K562 (cell line): ENCODE measurements at regions not wholly inside any gene's neighbourhood (a gene's known extent, or its start where the extent isn't known, plus 50 kb on each side); places are given as distances from the start of the nearest gene placed in this dataset.

Source experiments
- ATAC-seq: fragments of 200-7000 bp; cut with Tn5 transposase; 3 replicates; pipeline ENCODE4 v1.9.1; 2020; ENCODE audit warnings: moderate library complexity
- BruUV-seq: library from RNA; stranded (reverse); fragments of 400-500 nt; replicated peaks from 2 replicates; lab custom pipeline; 2021; lab: Mats Ljungman, UMichigan
- CTCF ChIA-PET: fragments of 300-600 bp; formaldehyde crosslinking; extraction: SDS; loops from one replicate; lab custom pipeline; 2021; ENCODE audit warnings: low intra/inter-chr PET ratio; lab: Yijun Ruan, JAX
- POLR2A ChIA-PET: fragments of 300-600, 350-650 bp; sonication (Branson Sonifier 250); formaldehyde crosslinking; extraction: SDS; loops from one replicate; lab custom pipeline; 2021; ENCODE audit warnings: antibody characterized with exemption, inconsistent platforms; lab: Yijun Ruan, JAX
- DNase-seq, 4 experiments: peaks; one replicate each; pipeline versions ENCODE4 v3.0.0 to v3.0.0-alpha.2; 2011 to 2018; ENCODE audit warnings: low spot score in 3 of 4, mixed read lengths in 3 of 4; ENCODE audit errors: extremely low read depth in 1 of 4
- FAIRE-seq: peaks from 2 replicates; lab custom pipeline; 2011; peaks lifted over from hg19 to GRCh38; lab: Jason Lieb, UNC
- H2AFZ ChIP-seq: 2 replicates; pipeline ENCODE4 v1.6.0; 2011; ENCODE audit warnings: low read depth, low read length, control low read depth, inconsistent platforms
- H3K27ac ChIP-seq: fragments of 200-600 bp; 3 replicates; pipeline ENCODE4 v1.8.0; 2011; ENCODE audit warnings: low read depth, mild to moderate bottlenecking, control low read depth, inconsistent platforms, low read length, moderate library complexity, mixed read lengths; ENCODE audit errors: extremely low read depth
- H3K27me3 ChIP-seq, 2 experiments: fragments of 300-600 bp in 1 of 2; 2 replicates in 1 of 2; 3 replicates in 1 of 2; pipeline versions ENCODE4 v1.6.0 to v1.8.0; 2011; ENCODE audit warnings: inconsistent platforms in 2 of 2, low read length in 2 of 2, mild to moderate bottlenecking in 1 of 2, mixed read lengths in 1 of 2, moderate library complexity in 1 of 2; ENCODE audit not compliant: control insufficient read depth in 2 of 2, insufficient read depth in 2 of 2
- H3K36me3 ChIP-seq: fragments of 300-600 bp; 3 replicates; pipeline ENCODE4 v1.8.0; 2011; ENCODE audit warnings: mild to moderate bottlenecking, low read length, inconsistent platforms; ENCODE audit not compliant: control insufficient read depth, insufficient read depth
- H3K4me1 ChIP-seq, 2 experiments: fragments of 200-600 bp in 1 of 2; replicated peaks in 1 of 2; 2 replicates in 1 of 2; 3 replicates in 1 of 2; pipeline versions ENCODE4 v1.5.1 to v1.8.0; 2011; ENCODE audit warnings: inconsistent platforms in 2 of 2, low read length in 2 of 2, mild to moderate bottlenecking in 1 of 2, mixed read lengths in 1 of 2, moderate library complexity in 1 of 2; ENCODE audit not compliant: control insufficient read depth in 2 of 2, insufficient read depth in 2 of 2
- H3K4me2 ChIP-seq: 2 replicates; pipeline ENCODE4 v1.6.1; 2011; ENCODE audit warnings: low read length, control low read depth, inconsistent platforms, mixed read lengths; ENCODE audit not compliant: insufficient read depth
- H3K4me3 ChIP-seq: fragments of 200-600 bp; sonication (generic), shearing (Covaris generic); 2 replicates; pipeline ENCODE4 v1.5.1; 2016; ENCODE audit warnings: control low read depth, inconsistent platforms
- H3K79me2 ChIP-seq: fragments of 200-600 bp; 3 replicates; pipeline ENCODE4 v1.8.0; 2011; ENCODE audit warnings: low read length, inconsistent platforms; ENCODE audit not compliant: control insufficient read depth, insufficient read depth
- H3K9ac ChIP-seq, 2 experiments: 2 replicates each; pipeline versions ENCODE4 v1.6.0 to v1.6.1; 2011; ENCODE audit warnings: low read depth in 2 of 2, low read length in 2 of 2, control low read depth in 1 of 2, inconsistent platforms in 1 of 2, mild to moderate bottlenecking in 1 of 2, mixed read lengths in 1 of 2; ENCODE audit not compliant: insufficient read depth in 1 of 2
- H3K9me1 ChIP-seq: one replicate; pipeline ENCODE4 v1.6.0; 2011; ENCODE audit warnings: inconsistent platforms, mild to moderate bottlenecking, low read length, moderate library complexity; ENCODE audit not compliant: control insufficient read depth, insufficient read depth
- H3K9me3 ChIP-seq: replicated peaks from 2 replicates; pipeline ENCODE4 v1.5.1; 2011; ENCODE audit warnings: low read depth, low read length, inconsistent platforms; ENCODE audit not compliant: control insufficient read depth, insufficient read depth
- H4K20me1 ChIP-seq: replicated peaks from 2 replicates; pipeline ENCODE4 v1.6.1; 2011; ENCODE audit warnings: low read length, inconsistent platforms, mixed read lengths; ENCODE audit not compliant: control insufficient read depth, insufficient read depth
- ETV6 ChIP-seq, 3 experiments: fragments of 150-350 bp in 1 of 3; sonication (generic) in 1 of 3; formaldehyde crosslinking in 1 of 3; IDR thresholded peaks; 2 replicates each; pipeline versions ENCODE4 v1.6.1 to v1.8.0; 2014 to 2022; ENCODE audit warnings: borderline replicate concordance in 2 of 3, low read depth in 2 of 3, antibody characterized with exemption in 1 of 3, low read length in 1 of 3, mild to moderate bottlenecking in 1 of 3, missing genetic modification reagents in 1 of 3
- MAX ChIP-seq: sonication (generic); formaldehyde crosslinking; IDR thresholded peaks from 2 replicates; pipeline ENCODE4 v1.9.0; 2022; ENCODE audit warnings: mild to moderate bottlenecking, missing genetic modification reagents
- MLLT1 ChIP-seq, 2 experiments: fragments of 450-650 bp; IDR thresholded peaks; 2 replicates each; pipeline ENCODE4 v1.6.1; 2016
- RBM15 ChIP-seq: fragments of 200-400 bp; formaldehyde crosslinking; IDR thresholded peaks from 2 replicates; pipeline ENCODE4 v1.6.1; 2018; ENCODE audit warnings: mild to moderate bottlenecking, low read length, moderate library complexity; ENCODE audit not compliant: insufficient read depth
- SMAD4 ChIP-seq: fragments of 250-450 bp; sonication (Bioruptor Pico); conservative IDR thresholded peaks from 2 replicates; pipeline ENCODE4 v1.8.0; 2021; ENCODE audit warnings: inconsistent platforms, mild to moderate bottlenecking, moderate library complexity
- TEAD1 ChIP-seq, 2 experiments: fragments of 450-650 bp in 1 of 2; sonication (generic) in 1 of 2; formaldehyde crosslinking; IDR thresholded peaks; 2 replicates each; pipeline versions ENCODE4 v1.4.0 to v1.8.0; 2020 to 2022; ENCODE audit warnings: mild to moderate bottlenecking in 2 of 2, missing genetic modification reagents in 1 of 2
- ZSCAN32 ChIP-seq: fragments of 450-650 bp; formaldehyde crosslinking; IDR thresholded peaks from 2 replicates; pipeline ENCODE4 v1.4.0; 2020; ENCODE audit warnings: mild to moderate bottlenecking, moderate library complexity
- WGBS: fragments of 100-300 bp; shearing (Covaris generic); methylation state at CpG from one replicate; pipeline ENCODE4 v1.1.6; 2016; ENCODE audit warnings: low coverage, mixed read lengths; ENCODE audit not compliant: insufficient coverage; ENCODE audit errors: missing lambda C conversion rate; 5-methylcytosine and 5-hydroxymethylcytosine counted together
- in situ Hi-C: fragments of 300-500 bp; cut with MboI; formaldehyde crosslinking; loops from 4 replicates; pipeline ENCODE4 v1.15.0; 2018; ENCODE audit warnings: inconsistent platforms, mixed read lengths
- intact Hi-C: fragments of 100-400 bp; cut with micrococcal nuclease; formaldehyde crosslinking; loops from 2 replicates; pipeline ENCODE4 v1.14.2; 2022
- TF ChIP-seq, protein P1 (sequence below): fragments of 250-450 bp; sonication (Bioruptor Pico); IDR thresholded peaks from 2 replicates; pipeline ENCODE4 v1.8.0; 2021; ENCODE audit warnings: borderline replicate concordance, mild to moderate bottlenecking, moderate library complexity; ENCODE audit not compliant: poor library complexity, severe bottlenecking
- TF ChIP-seq, protein P2 (sequence below): fragments of 450-650 bp; IDR thresholded peaks from 2 replicates; pipeline ENCODE4 v1.7.1; 2018; ENCODE audit warnings: mild to moderate bottlenecking, low read depth; ENCODE audit not compliant: partially characterized antibody

GRCh38 chr7:69130396-69130795, 467.9 kb upstream of the AUTS2 start (continued):
- TF ChIP-seq, protein P1, sequence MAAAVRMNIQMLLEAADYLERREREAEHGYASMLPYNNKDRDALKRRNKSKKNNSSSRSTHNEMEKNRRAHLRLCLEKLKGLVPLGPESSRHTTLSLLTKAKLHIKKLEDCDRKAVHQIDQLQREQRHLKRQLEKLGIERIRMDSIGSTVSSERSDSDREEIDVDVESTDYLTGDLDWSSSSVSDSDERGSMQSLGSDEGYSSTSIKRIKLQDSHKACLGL (CRISPR knock-in tag) = no peak

GRCh38 chr7:69134316-69134715, 464.0 kb upstream of the AUTS2 start:
- BruUV-seq = no TSS peak
- intact Hi-C loops = no loop called here
- no peaks in the 10 kb centered on the region for H3K9me3 ChIP-seq

GRCh38 chr7:69147631-69148030, 450.6 kb upstream of the AUTS2 start:
- intact Hi-C loops (no loop called here), in situ Hi-C loops (no loop called here)
- no peak for DNase-seq
- H3K4me1 ChIP-seq = no peaks in the 10 kb centered on the region
- H3K9ac ChIP-seq = no peak overlapping the region
- no peak overlapping the region for H3K4me2 ChIP-seq
- BruUV-seq = no TSS peak
- no peaks in the 10 kb centered on the region for H3K79me2 ChIP-seq
- H4K20me1 ChIP-seq = no peaks in the 10 kb centered on the region
- H3K27me3 ChIP-seq = no peaks in the 10 kb centered on the region
- ATAC-seq = no peak
- H3K36me3 ChIP-seq = no peaks in the 10 kb centered on the region
- no peak overlapping the region for H3K27ac ChIP-seq
- 0% methylated on average over 2 of the region's 2 CpGs for WGBS
- H2AFZ ChIP-seq = no peak overlapping the region
- ChIA-PET CTCF (no interaction called here), POLR2A (no interaction called here)
- H3K4me3 ChIP-seq = no peak overlapping the region
- no peaks in the 10 kb centered on the region for H3K9me3 ChIP-seq
- H3K9me1 ChIP-seq = no peaks in the 10 kb centered on the region
- no peak for FAIRE-seq
- TF ChIP-seq RBM15 = no peak
- no peak for TF ChIP-seq TEAD1 (CRISPR knock-in tag; IDR thresholded peaks at IDR 0.05)
- TF ChIP-seq, protein P2, sequence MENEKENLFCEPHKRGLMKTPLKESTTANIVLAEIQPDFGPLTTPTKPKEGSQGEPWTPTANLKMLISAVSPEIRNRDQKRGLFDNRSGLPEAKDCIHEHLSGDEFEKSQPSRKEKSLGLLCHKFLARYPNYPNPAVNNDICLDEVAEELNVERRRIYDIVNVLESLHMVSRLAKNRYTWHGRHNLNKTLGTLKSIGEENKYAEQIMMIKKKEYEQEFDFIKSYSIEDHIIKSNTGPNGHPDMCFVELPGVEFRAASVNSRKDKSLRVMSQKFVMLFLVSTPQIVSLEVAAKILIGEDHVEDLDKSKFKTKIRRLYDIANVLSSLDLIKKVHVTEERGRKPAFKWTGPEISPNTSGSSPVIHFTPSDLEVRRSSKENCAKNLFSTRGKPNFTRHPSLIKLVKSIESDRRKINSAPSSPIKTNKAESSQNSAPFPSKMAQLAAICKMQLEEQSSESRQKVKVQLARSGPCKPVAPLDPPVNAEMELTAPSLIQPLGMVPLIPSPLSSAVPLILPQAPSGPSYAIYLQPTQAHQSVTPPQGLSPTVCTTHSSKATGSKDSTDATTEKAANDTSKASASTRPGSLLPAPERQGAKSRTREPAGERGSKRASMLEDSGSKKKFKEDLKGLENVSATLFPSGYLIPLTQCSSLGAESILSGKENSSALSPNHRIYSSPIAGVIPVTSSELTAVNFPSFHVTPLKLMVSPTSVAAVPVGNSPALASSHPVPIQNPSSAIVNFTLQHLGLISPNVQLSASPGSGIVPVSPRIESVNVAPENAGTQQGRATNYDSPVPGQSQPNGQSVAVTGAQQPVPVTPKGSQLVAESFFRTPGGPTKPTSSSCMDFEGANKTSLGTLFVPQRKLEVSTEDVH = no peak
- no peak for TF ChIP-seq MLLT1 (IDR thresholded peaks at IDR 0.05)
- TF ChIP-seq MAX (CRISPR knock-in tag) = no peak
- TF ChIP-seq SMAD4 = no peak
- no peak for TF ChIP-seq ZSCAN32

More at GRCh38 chr7:69134316-69134715, 464.0 kb upstream of the AUTS2 start:
- DNase-seq = no peak
- ChIA-PET POLR2A (no interaction called here), CTCF (no interaction called here)
- H3K9ac ChIP-seq = no peak overlapping the region
- no peak overlapping the region for H3K4me2 ChIP-seq
- WGBS = 0% methylated on average over 2 of the region's 2 CpGs
- H3K4me1 ChIP-seq = no peaks in the 10 kb centered on the region
- no peaks in the 10 kb centered on the region for H3K79me2 ChIP-seq
- TF ChIP-seq ETV6 (IDR thresholded peaks at IDR 0.05; ENCODE audit: borderline replicate concordance in 1 of 2, low read depth in 2 of 2, low read length in 1 of 2) (no peak), ETV6 (CRISPR knock-in tag; IDR thresholded peaks at IDR 0.05; ENCODE audit: borderline replicate concordance) (no peak)
- no peak overlapping the region for H3K27ac ChIP-seq
- H3K27me3 ChIP-seq = peaks cover 0 to 6% of the 10 kb centered on the region in 2 experiments; a peak in 1 of 5 replicates
- no peak for ATAC-seq
- no peak overlapping the region for H3K4me3 ChIP-seq
- in situ Hi-C loops = no loop called here
- no peak for FAIRE-seq
- H3K9me1 ChIP-seq = no peaks in the 10 kb centered on the region
- no peaks in the 10 kb centered on the region for H3K36me3 ChIP-seq
- no peak overlapping the region for H2AFZ ChIP-seq
- H4K20me1 ChIP-seq = no peaks in the 10 kb centered on the region
